Fibroblast of lung (primary cell): ENCODE measurements at regions not wholly inside any gene's neighbourhood (a gene's known extent, or its start where the extent isn't known, plus 50 kb on each side); places are given as distances from the start of the nearest gene placed in this dataset.
A peak's percentile ranks its signal among the peaks of the same experiment; 100 is the strongest.
"Not testable (repeated sequence)": the region's sequence is repeated elsewhere in the genome, so short reads cannot be mapped to it uniquely, and the experiment has no call there.

Experiments used
- DNase-seq, 2 donors: peaks; one replicate each; pipeline versions ENCODE4 v3.0.0 to v3.0.0-alpha.2; 2010; ENCODE audit warnings: low read depth in 2 of 2
- H2AFZ ChIP-seq: 2 replicates; pipeline ENCODE4 v1.5.1; 2012; ENCODE audit warnings: low read length, control low read depth, inconsistent platforms
- H3K27ac ChIP-seq: 2 replicates; pipeline ENCODE4 v1.5.1; 2011; ENCODE audit warnings: low read length, control low read depth; ENCODE audit not compliant: insufficient read depth
- H3K27me3 ChIP-seq: 2 replicates; pipeline ENCODE4 v1.5.1; 2011; ENCODE audit warnings: mild to moderate bottlenecking, low read length; ENCODE audit not compliant: control insufficient read depth, insufficient read depth
- H3K36me3 ChIP-seq: 2 replicates; pipeline ENCODE4 v1.5.1; 2011; ENCODE audit warnings: low read length; ENCODE audit not compliant: control insufficient read depth, insufficient read depth
- H3K4me1 ChIP-seq: 2 replicates; pipeline ENCODE4 v1.5.1; 2011; ENCODE audit warnings: low read length; ENCODE audit not compliant: control insufficient read depth, insufficient read depth; ENCODE audit errors: extremely low read depth
- H3K4me2 ChIP-seq: 2 replicates; pipeline ENCODE4 v1.5.1; 2011; ENCODE audit warnings: low read length, control low read depth; ENCODE audit not compliant: insufficient read depth; ENCODE audit errors: extremely low read depth
- H3K4me3 ChIP-seq, 4 experiments: fragments of 200-600 bp in 1 of 4; sonication (generic) in 1 of 4; replicated peaks in 1 of 4; 2 replicates each; pipeline ENCODE4 v1.5.1; 2011 to 2016; ENCODE audit warnings: low read length in 4 of 4, low read depth in 3 of 4, mild to moderate bottlenecking in 3 of 4, control low read depth in 2 of 4, inconsistent platforms in 1 of 4, mixed read lengths in 1 of 4; ENCODE audit not compliant: insufficient read depth in 1 of 4; ENCODE audit errors: control extremely low read depth in 1 of 4
- H3K79me2 ChIP-seq: 2 replicates; pipeline ENCODE4 v1.5.1; 2012; ENCODE audit warnings: mild to moderate bottlenecking, low read length, inconsistent platforms; ENCODE audit not compliant: control insufficient read depth, insufficient read depth
- H3K9ac ChIP-seq: 2 replicates; pipeline ENCODE4 v1.5.1; 2011; ENCODE audit warnings: mild to moderate bottlenecking, low read length, control low read depth; ENCODE audit not compliant: insufficient read depth
- H3K9me3 ChIP-seq: 2 replicates; pipeline ENCODE4 v1.5.1; 2012; ENCODE audit warnings: low read depth, low read length; ENCODE audit not compliant: control insufficient read depth, insufficient read depth
- H4K20me1 ChIP-seq: 2 replicates; pipeline ENCODE4 v1.5.1; 2011; ENCODE audit warnings: low read length; ENCODE audit not compliant: control insufficient read depth, insufficient read depth; ENCODE audit errors: extremely low read depth
- EZH2 ChIP-seq: IDR thresholded peaks from 2 replicates; pipeline ENCODE4 v1.5.1; 2012; ENCODE audit warnings: low read length, control low read depth, mild to moderate bottlenecking; ENCODE audit errors: missing control alignments
- TF ChIP-seq, protein P1 (sequence below), 2 donors: IDR thresholded peaks in 1 of 2; conservative IDR thresholded peaks in 1 of 2; 1 replicate in 1 of 2; 2 replicates in 1 of 2; pipeline ENCODE4 v1.5.1; 2011 to 2012; ENCODE audit warnings: low read length in 2 of 2, control low read depth in 1 of 2, inconsistent platforms in 1 of 2, low read depth in 1 of 2, mild to moderate bottlenecking in 1 of 2

GRCh38 chr3:177795859-177796258 is 598.6 kb upstream of the TBL1XR1 start:
- no peaks in the 10 kb centered on the region for H3K27me3 ChIP-seq
- H3K4me3 ChIP-seq, result no peak overlapping the region
- no peak overlapping the region for H3K4me2 ChIP-seq
- H3K79me2 ChIP-seq, result no peaks in the 10 kb centered on the region
- H3K36me3 ChIP-seq, result no peaks in the 10 kb centered on the region
- H2AFZ ChIP-seq, result no peak overlapping the region
- no peak overlapping the region for H3K27ac ChIP-seq
- DNase-seq, result no peak
- no peaks in the 10 kb centered on the region for H3K4me1 ChIP-seq
- H3K9ac ChIP-seq, result no peak overlapping the region
- H4K20me1 ChIP-seq, result no peaks in the 10 kb centered on the region
- H3K9me3 ChIP-seq, result no peaks in the 10 kb centered on the region
- TF ChIP-seq EZH2, result no peak
- TF ChIP-seq, protein P1, sequence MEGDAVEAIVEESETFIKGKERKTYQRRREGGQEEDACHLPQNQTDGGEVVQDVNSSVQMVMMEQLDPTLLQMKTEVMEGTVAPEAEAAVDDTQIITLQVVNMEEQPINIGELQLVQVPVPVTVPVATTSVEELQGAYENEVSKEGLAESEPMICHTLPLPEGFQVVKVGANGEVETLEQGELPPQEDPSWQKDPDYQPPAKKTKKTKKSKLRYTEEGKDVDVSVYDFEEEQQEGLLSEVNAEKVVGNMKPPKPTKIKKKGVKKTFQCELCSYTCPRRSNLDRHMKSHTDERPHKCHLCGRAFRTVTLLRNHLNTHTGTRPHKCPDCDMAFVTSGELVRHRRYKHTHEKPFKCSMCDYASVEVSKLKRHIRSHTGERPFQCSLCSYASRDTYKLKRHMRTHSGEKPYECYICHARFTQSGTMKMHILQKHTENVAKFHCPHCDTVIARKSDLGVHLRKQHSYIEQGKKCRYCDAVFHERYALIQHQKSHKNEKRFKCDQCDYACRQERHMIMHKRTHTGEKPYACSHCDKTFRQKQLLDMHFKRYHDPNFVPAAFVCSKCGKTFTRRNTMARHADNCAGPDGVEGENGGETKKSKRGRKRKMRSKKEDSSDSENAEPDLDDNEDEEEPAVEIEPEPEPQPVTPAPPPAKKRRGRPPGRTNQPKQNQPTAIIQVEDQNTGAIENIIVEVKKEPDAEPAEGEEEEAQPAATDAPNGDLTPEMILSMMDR (conservative IDR thresholded peaks at IDR 0.05 in 1 of 2, IDR thresholded peaks at IDR 0.05 in 1 of 2; ENCODE audit: low read depth in 1 of 2, low read length in 2 of 2), result no peak

- H3K27ac ChIP-seq, H3K79me2 ChIP-seq, H3K4me1 ChIP-seq, H3K36me3 ChIP-seq, H2AFZ ChIP-seq, H3K9me3 ChIP-seq, H4K20me1 ChIP-seq, H3K27me3 ChIP-seq, H3K9ac ChIP-seq, H3K4me3 ChIP-seq, H3K4me2 ChIP-seq: not testable (repeated sequence)
- peak in 1 of 2 donors; percentile 70 for DNase-seq
Measured at GRCh38 chr3:177800147-177800546, 602.9 kb upstream of the TBL1XR1 start.

GRCh38 chr3:177800561-177800960 is 603.3 kb upstream of the TBL1XR1 start:
- Histone ChIP-seq H3K27me3 (no peaks in the 10 kb centered on the region), H3K4me3 (no peak overlapping the region), H3K9me3 (no peaks in the 10 kb centered on the region), H4K20me1 (no peaks in the 10 kb centered on the region), H3K4me2 (no peak overlapping the region), H3K9ac (no peak overlapping the region), H3K36me3 (no peaks in the 10 kb centered on the region), H3K79me2 (no peaks in the 10 kb centered on the region), H2AFZ (no peak overlapping the region), H3K4me1 (no peaks in the 10 kb centered on the region), H3K27ac (no peak overlapping the region)
- peak in 1 of 2 donors; percentile 56 for DNase-seq
- TF ChIP-seq EZH2, result no peak
- TF ChIP-seq, protein P1 (conservative IDR thresholded peaks at IDR 0.05 in 1 of 2, IDR thresholded peaks at IDR 0.05 in 1 of 2; ENCODE audit: low read depth in 1 of 2, low read length in 2 of 2), result no peak
